ENCODE measurements at regions not wholly inside any gene's neighbourhood (a gene's known extent, or its start where the extent isn't known, plus 50 kb on each side); places are given as distances from the start of the nearest gene placed in this dataset.
"Not testable (repeated sequence)": the region's sequence is repeated elsewhere in the genome, so short reads cannot be mapped to it uniquely, and the experiment has no call there.

GRCh38 chr12:124130691-124131591 lies 157.9 kb downstream of the ZNF664 start:
- no peak for DNase-seq (ENCODE audit: low read depth)

- no peak for DNase-seq (ENCODE audit: low read depth)
Observed at GRCh38 chr12:124131659-124132058, 158.6 kb downstream of the ZNF664 start.

GRCh38 chr12:124132530-124132929 lies 159.5 kb downstream of the ZNF664 start:
- DNase-seq (ENCODE audit: low read depth) = no peak

- DNase-seq (ENCODE audit: low read depth) = no peak
Observed at GRCh38 chr12:124136796-124137195, 158.1 kb upstream of the RFLNA start.

GRCh38 chr12:124140944-124141486 lies 153.9 kb upstream of the RFLNA start:
- DNase-seq (ENCODE audit: low read depth) = no peak

GRCh38 chr12:124141611-124142010 lies 153.3 kb upstream of the RFLNA start:
- not testable (repeated sequence) for DNase-seq (ENCODE audit: low read depth)

- DNase-seq (ENCODE audit: low read depth) = no peak
Observed at GRCh38 chr12:124142395-124143035, 152.4 kb upstream of the RFLNA start.

GRCh38 chr12:124143726-124144125 lies 151.2 kb upstream of the RFLNA start:
- DNase-seq (ENCODE audit: low read depth) = no peak

- no peak for DNase-seq (ENCODE audit: low read depth)
Observed at GRCh38 chr12:124144531-124145194, 150.2 kb upstream of the RFLNA start.

GRCh38 chr12:124147027-124147426 lies 147.9 kb upstream of the RFLNA start:
- no peak for DNase-seq (ENCODE audit: low read depth)

GRCh38 chr12:124147575-124147974 lies 147.3 kb upstream of the RFLNA start:
- no peak for DNase-seq (ENCODE audit: low read depth)

GRCh38 chr12:124148481-124149273 lies 146.2 kb upstream of the RFLNA start:
- no peak for DNase-seq (ENCODE audit: low read depth)

GRCh38 chr12:124149287-124149686 lies 145.6 kb upstream of the RFLNA start:
- no peak for DNase-seq (ENCODE audit: low read depth)

GRCh38 chr12:124150168-124150567 lies 144.7 kb upstream of the RFLNA start:
- DNase-seq (ENCODE audit: low read depth) = no peak

- DNase-seq (ENCODE audit: low read depth) = no peak
Observed at GRCh38 chr12:124151583-124151982, 143.3 kb upstream of the RFLNA start.

GRCh38 chr12:124152731-124153130 lies 142.2 kb upstream of the RFLNA start:
- no peak for DNase-seq (ENCODE audit: low read depth)

- DNase-seq (ENCODE audit: low read depth) = no peak
Observed at GRCh38 chr12:124153392-124153791, 141.5 kb upstream of the RFLNA start.

GRCh38 chr12:124157406-124157805 lies 137.5 kb upstream of the RFLNA start:
- no peak for DNase-seq (ENCODE audit: low read depth)

- no peak for DNase-seq (ENCODE audit: low read depth)
Observed at GRCh38 chr12:124159655-124160054, 135.2 kb upstream of the RFLNA start.

- no peak for DNase-seq (ENCODE audit: low read depth)
Observed at GRCh38 chr12:124160097-124160756, 134.7 kb upstream of the RFLNA start.

- DNase-seq (ENCODE audit: low read depth) = not testable (repeated sequence)
Observed at GRCh38 chr12:124161402-124161801, 133.5 kb upstream of the RFLNA start.

Measured in forelimb muscle (tissue), 1 donor.